ENCODE measurements at regions not wholly inside any gene's neighbourhood (a gene's known extent, or its start where the extent isn't known, plus 50 kb on each side); places are given as distances from the start of the nearest gene placed in this dataset.

GRCh38 chr18:41858761-41859555, 96.1 kb upstream of the PIK3C3 start:
- Histone ChIP-seq H3K4me3 (no peak overlapping the region), H3K9me3 (no peaks in the 10 kb centered on the region), H3K27me3 (no peaks in the 10 kb centered on the region), H3K27ac (no peak overlapping the region), H3K4me1 (no peaks in the 10 kb centered on the region), H3K36me3 (no peaks in the 10 kb centered on the region)
- TF ChIP-seq EP300 (IDR thresholded peaks at IDR 0.05) = no peak
- no peak for TF ChIP-seq CTCF (IDR thresholded peaks at IDR 0.05)
- TF ChIP-seq POLR2A (IDR thresholded peaks at IDR 0.05) = no peak
- TF ChIP-seq POLR2AphosphoS5 (IDR thresholded peaks at IDR 0.05) = no peak
- 55% methylated on average over 2 of the region's 2 CpGs for WGBS
- DNase-seq (ENCODE audit: low spot score in 2 of 2) = no peak

- Histone ChIP-seq H3K4me3 (no peak overlapping the region), H3K27me3 (no peaks in the 10 kb centered on the region), H3K9me3 (no peaks in the 10 kb centered on the region), H3K4me1 (no peaks in the 10 kb centered on the region), H3K27ac (no peak overlapping the region), H3K36me3 (no peaks in the 10 kb centered on the region)
- no peak for TF ChIP-seq POLR2A (IDR thresholded peaks at IDR 0.05)
- no peak for TF ChIP-seq CTCF (IDR thresholded peaks at IDR 0.05)
- no peak for TF ChIP-seq POLR2AphosphoS5 (IDR thresholded peaks at IDR 0.05)
- no peak for TF ChIP-seq EP300 (IDR thresholded peaks at IDR 0.05)
- DNase-seq (ENCODE audit: low spot score in 2 of 2) = no peak
- 57% methylated on average over 1 of the region's 1 CpG for WGBS
Measured at GRCh38 chr18:41853280-41853679, 101.8 kb upstream of the PIK3C3 start.

GRCh38 chr18:41850781-41851180, 104.3 kb upstream of the PIK3C3 start:
- Histone ChIP-seq H3K36me3 (no peaks in the 10 kb centered on the region), H3K27ac (no peak overlapping the region), H3K4me3 (no peak overlapping the region), H3K9me3 (no peaks in the 10 kb centered on the region), H3K27me3 (no peaks in the 10 kb centered on the region), H3K4me1 (no peaks in the 10 kb centered on the region)
- DNase-seq (ENCODE audit: low spot score in 2 of 2) = no peak
- no peak for TF ChIP-seq EP300 (IDR thresholded peaks at IDR 0.05)
- no peak for TF ChIP-seq CTCF (IDR thresholded peaks at IDR 0.05)
- no peak for TF ChIP-seq POLR2A (IDR thresholded peaks at IDR 0.05)
- no peak for TF ChIP-seq POLR2AphosphoS5 (IDR thresholded peaks at IDR 0.05)
- 50% methylated on average over 2 of the region's 2 CpGs for WGBS

GRCh38 chr18:41849632-41850031, 105.4 kb upstream of the PIK3C3 start:
- TF ChIP-seq EP300 (IDR thresholded peaks at IDR 0.05) (no peak), CTCF (IDR thresholded peaks at IDR 0.05) (no peak), POLR2AphosphoS5 (IDR thresholded peaks at IDR 0.05) (no peak), POLR2A (IDR thresholded peaks at IDR 0.05) (no peak)
- DNase-seq (ENCODE audit: low spot score in 2 of 2) = no peak
- no peaks in the 10 kb centered on the region for H3K4me1 ChIP-seq
- H3K9me3 ChIP-seq = no peaks in the 10 kb centered on the region
- no peak overlapping the region for H3K4me3 ChIP-seq
- H3K36me3 ChIP-seq = no peaks in the 10 kb centered on the region
- H3K27me3 ChIP-seq = no peaks in the 10 kb centered on the region
- WGBS = 80% methylated on average over 3 of the region's 3 CpGs
- no peak overlapping the region for H3K27ac ChIP-seq

- TF ChIP-seq CTCF (IDR thresholded peaks at IDR 0.05) = no peak
- no peak for TF ChIP-seq EP300 (IDR thresholded peaks at IDR 0.05)
- TF ChIP-seq POLR2A (IDR thresholded peaks at IDR 0.05) = no peak
- TF ChIP-seq POLR2AphosphoS5 (IDR thresholded peaks at IDR 0.05) = no peak
- H3K4me1 ChIP-seq = no peaks in the 10 kb centered on the region
- no peaks in the 10 kb centered on the region for H3K27me3 ChIP-seq
- H3K9me3 ChIP-seq = no peaks in the 10 kb centered on the region
- H3K27ac ChIP-seq = no peak overlapping the region
- H3K36me3 ChIP-seq = no peaks in the 10 kb centered on the region
- WGBS = 51% methylated on average over 4 of the region's 4 CpGs
- H3K4me3 ChIP-seq = no peak overlapping the region
- no peak for DNase-seq (ENCODE audit: low spot score in 2 of 2)
Measured at GRCh38 chr18:41845563-41845962, 109.5 kb upstream of the PIK3C3 start.
